Bronchial epithelial cell (primary cell): ENCODE measurements at regions not wholly inside any gene's neighbourhood (a gene's known extent, or its start where the extent isn't known, plus 50 kb on each side); places are given as distances from the start of the nearest gene placed in this dataset.

Experiments used
- DNase-seq: peaks from one replicate; pipeline ENCODE4 v3.0.0-alpha.2; 2010; ENCODE audit warnings: low read depth
- FAIRE-seq: peaks from 2 replicates; lab custom pipeline; 2011; peaks lifted over from hg19 to GRCh38; lab: Jason Lieb, UNC
- H3K27me3 ChIP-seq: 2 replicates; pipeline ENCODE4 v1.5.1; 2011; ENCODE audit warnings: low read length; ENCODE audit not compliant: control insufficient read depth, insufficient read depth
- H3K36me3 ChIP-seq: 2 replicates; pipeline ENCODE4 v1.5.1; 2011; ENCODE audit warnings: low read length; ENCODE audit not compliant: control insufficient read depth, insufficient read depth
- H3K4me3 ChIP-seq: 2 replicates; pipeline ENCODE4 v1.5.1; 2011; ENCODE audit warnings: mild to moderate bottlenecking, low read depth, low read length, control low read depth
- CTCF ChIP-seq: IDR thresholded peaks from 2 replicates; pipeline ENCODE4 v1.5.1; 2011; ENCODE audit warnings: mild to moderate bottlenecking, moderate library complexity, low read length, control low read depth, inconsistent platforms; ENCODE audit not compliant: insufficient read depth, severe bottlenecking

DNA sequence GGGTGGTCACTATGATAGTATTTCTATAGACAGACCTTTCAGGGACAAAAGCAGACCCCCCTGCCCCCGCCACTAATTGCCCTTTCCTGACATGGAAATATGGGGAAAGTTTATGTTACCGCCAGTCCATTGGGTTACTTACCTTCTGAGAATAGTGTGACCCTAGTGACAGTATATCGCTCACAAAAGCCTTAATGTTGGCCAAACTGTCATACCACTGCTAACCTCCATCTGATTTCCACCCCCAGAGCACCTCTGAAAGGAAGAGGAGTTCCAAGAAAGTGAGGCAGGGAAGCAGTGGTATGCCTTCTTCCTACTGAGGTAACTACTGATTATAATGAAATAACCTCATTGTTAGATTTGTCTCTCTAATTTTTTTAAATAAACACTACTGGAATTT lies 67.5 kb upstream of the CCDC91 start:
- no peaks in the 10 kb centered on the region for H3K36me3 ChIP-seq
- FAIRE-seq (no peak), DNase-seq (no peak)
- H3K27me3 ChIP-seq, result no peaks in the 10 kb centered on the region
- H3K4me3 ChIP-seq, result no peak overlapping the region
- no peak for TF ChIP-seq CTCF

DNA sequence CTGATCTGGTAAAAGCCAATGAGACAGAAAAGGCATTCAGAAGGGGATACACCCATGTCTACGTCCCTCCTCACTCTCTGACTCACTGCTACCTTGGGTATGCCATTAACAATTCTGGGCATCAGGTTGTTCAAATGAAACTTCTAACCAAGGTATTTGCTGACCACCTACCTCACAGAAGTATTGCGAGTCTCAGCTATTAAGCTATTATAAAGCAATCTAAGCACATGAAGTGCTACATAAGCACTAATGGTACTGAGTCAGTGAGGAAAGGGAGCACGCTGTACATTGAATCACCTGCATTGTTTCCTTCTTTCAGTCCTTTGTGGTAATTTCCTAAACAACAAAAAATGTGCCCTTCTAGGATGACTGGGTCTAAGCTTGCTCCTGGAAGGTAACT lies 62.8 kb upstream of the CCDC91 start:
- Histone ChIP-seq H3K36me3 (no peaks in the 10 kb centered on the region), H3K27me3 (no peaks in the 10 kb centered on the region), H3K4me3 (no peak overlapping the region)
- peak; percentile 68 for FAIRE-seq
- TF ChIP-seq CTCF, result no peak
- peak; percentile 99 for DNase-seq

- TF ChIP-seq CTCF, result no peak
- Histone ChIP-seq H3K27me3 (no peaks in the 10 kb centered on the region), H3K36me3 (no peaks in the 10 kb centered on the region), H3K4me3 (no peak overlapping the region)
- FAIRE-seq (no peak), DNase-seq (no peak)
Observed at GRCh38 chr12:28129031-28129430, 61.2 kb upstream of the CCDC91 start.

GRCh38 chr12:28130234-28130624 lies 60.0 kb upstream of the CCDC91 start:
- DNase-seq (no peak), FAIRE-seq (no peak)
- Histone ChIP-seq H3K4me3 (no peak overlapping the region), H3K36me3 (no peaks in the 10 kb centered on the region), H3K27me3 (no peaks in the 10 kb centered on the region)
- no peak for TF ChIP-seq CTCF

- Histone ChIP-seq H3K4me3 (no peak overlapping the region), H3K27me3 (no peaks in the 10 kb centered on the region), H3K36me3 (no peaks in the 10 kb centered on the region)
- DNase-seq (peak; percentile 100), FAIRE-seq (peak; percentile 98)
- no peak for TF ChIP-seq CTCF
Observed at GRCh38 chr12:28130625-28131598, 59.3 kb upstream of the CCDC91 start.
